Endothelial cell of umbilical vein (primary cell): ENCODE measurements at regions not wholly inside any gene's neighbourhood (a gene's known extent, or its start where the extent isn't known, plus 50 kb on each side); places are given as distances from the start of the nearest gene placed in this dataset.

ENCODE experiments used
- BruUV-seq: library from RNA; stranded (reverse); fragments of 400-500 nt; replicated peaks from 2 replicates; lab custom pipeline; 2021; lab: Mats Ljungman, UMichigan
- CTCF ChIA-PET: fragments of 300-600, 350-600 bp; sonication (Branson Sonifier 250); formaldehyde crosslinking; loops from one replicate; lab custom pipeline; 2021; ENCODE audit warnings: antibody characterized with exemption, inconsistent platforms; lab: Charles Lee
- POLR2A ChIA-PET: fragments of 300-600, 350-600 bp; sonication (Branson Sonifier 250); formaldehyde crosslinking; loops from one replicate; lab custom pipeline; 2021; ENCODE audit warnings: antibody characterized with exemption, inconsistent platforms; lab: Charles Lee
- DNase-seq: peaks from one replicate; pipeline ENCODE4 v3.0.0-alpha.2; 2011; ENCODE audit warnings: low read depth, low spot score
- FAIRE-seq: peaks from 2 replicates; lab custom pipeline; 2011; peaks lifted over from hg19 to GRCh38; lab: Jason Lieb, UNC
- H2AFZ ChIP-seq: 2 replicates; pipeline ENCODE4 v1.6.0; 2012; ENCODE audit warnings: low read depth, low read length, control low read depth, inconsistent platforms
- H3K27ac ChIP-seq: 2 replicates; pipeline ENCODE4 v1.5.1; 2011; ENCODE audit warnings: low read depth, mild to moderate bottlenecking, control low read depth, low read length, moderate library complexity; ENCODE audit not compliant: insufficient read depth
- H3K27me3 ChIP-seq, 2 experiments: 2 replicates each; pipeline versions ENCODE4 v1.6.0 to v1.6.1; 2011; ENCODE audit warnings: low read length in 2 of 2, mixed read lengths in 1 of 2; ENCODE audit not compliant: control insufficient read depth in 2 of 2, insufficient read depth in 2 of 2
- H3K36me3 ChIP-seq, 2 experiments: 2 replicates in 1 of 2; 3 replicates in 1 of 2; pipeline ENCODE4 v1.5.1; 2011; ENCODE audit warnings: low read length in 2 of 2, mild to moderate bottlenecking in 1 of 2, moderate library complexity in 1 of 2; ENCODE audit not compliant: control insufficient read depth in 2 of 2, insufficient read depth in 2 of 2; ENCODE audit errors: extremely low read depth in 1 of 2
- H3K4me1 ChIP-seq: 3 replicates; pipeline ENCODE4 v1.5.1; 2011; ENCODE audit warnings: mild to moderate bottlenecking, low read length; ENCODE audit not compliant: control insufficient read depth, insufficient read depth; ENCODE audit errors: extremely low read depth
- H3K4me2 ChIP-seq: 2 replicates; pipeline ENCODE4 v1.6.1; 2011; ENCODE audit warnings: low read length, control low read depth, mixed read lengths; ENCODE audit not compliant: insufficient read depth
- H3K4me3 ChIP-seq, 3 experiments: fragments of 200-600 bp in 1 of 3; sonication (generic), shearing (Covaris generic) in 1 of 3; replicated peaks in 1 of 3; 2 replicates each; pipeline ENCODE4 v1.5.1; 2011 to 2016; ENCODE audit warnings: control low read depth in 3 of 3, low read length in 3 of 3, mild to moderate bottlenecking in 2 of 3, inconsistent platforms in 1 of 3, low read depth in 1 of 3, moderate library complexity in 1 of 3; ENCODE audit not compliant: insufficient read depth in 1 of 3
- H3K79me2 ChIP-seq: 2 replicates; pipeline ENCODE4 v1.6.0; 2012; ENCODE audit warnings: low read length, inconsistent platforms; ENCODE audit not compliant: control insufficient read depth, insufficient read depth
- H3K9ac ChIP-seq: replicated peaks from 2 replicates; pipeline ENCODE3; 2011; ENCODE audit warnings: low read length, control low read depth; ENCODE audit not compliant: insufficient read depth; ENCODE audit errors: extremely low read depth
- H3K9me1 ChIP-seq: replicated peaks from 3 replicates; pipeline ENCODE4 v1.6.0; 2011; ENCODE audit warnings: mild to moderate bottlenecking, low read length; ENCODE audit not compliant: control insufficient read depth, insufficient read depth; ENCODE audit errors: extremely low read depth
- H3K9me3 ChIP-seq: replicated peaks from 2 replicates; pipeline ENCODE4 v1.5.1; 2012; ENCODE audit warnings: low read length, inconsistent platforms; ENCODE audit not compliant: control insufficient read depth, insufficient read depth
- H4K20me1 ChIP-seq: replicated peaks from 2 replicates; pipeline ENCODE3; 2011; ENCODE audit warnings: mild to moderate bottlenecking, low read length; ENCODE audit not compliant: control insufficient read depth, insufficient read depth; ENCODE audit errors: extremely low read depth
- EZH2 ChIP-seq: IDR thresholded peaks from 2 replicates; pipeline ENCODE4 v1.6.1; 2012; ENCODE audit warnings: borderline replicate concordance, low read depth, mild to moderate bottlenecking, moderate library complexity, low read length, inconsistent platforms; ENCODE audit not compliant: severe bottlenecking
- FOS ChIP-seq: IDR thresholded peaks from 2 replicates; pipeline ENCODE4 v1.6.1; 2011; ENCODE audit warnings: mild to moderate bottlenecking, low read length, moderate library complexity, borderline replicate concordance; ENCODE audit not compliant: insufficient read depth
- GATA2 ChIP-seq: IDR thresholded peaks from 2 replicates; pipeline ENCODE4 v1.7.0; 2011; ENCODE audit warnings: low read depth, mild to moderate bottlenecking, moderate library complexity, mixed read lengths, low read length; ENCODE audit not compliant: insufficient read length, insufficient read depth
- JUN ChIP-seq: IDR thresholded peaks from 2 replicates; pipeline ENCODE4 v1.6.1; 2011; ENCODE audit warnings: borderline replicate concordance, low read depth; ENCODE audit not compliant: insufficient read length, insufficient read depth
- MYC ChIP-seq: IDR thresholded peaks from one replicate; pipeline ENCODE4 v1.6.1; 2011; ENCODE audit warnings: mild to moderate bottlenecking, low read depth, low read length
- POLR2A ChIP-seq: IDR thresholded peaks from 2 replicates; pipeline ENCODE4 v1.6.1; 2012; ENCODE audit warnings: low read depth, mild to moderate bottlenecking, control low read depth, low read length
- POLR2AphosphoS5 ChIP-seq: IDR thresholded peaks from 2 replicates; pipeline ENCODE4 v1.6.1; 2012; ENCODE audit warnings: low read depth, mild to moderate bottlenecking, control low read depth, low read length, moderate library complexity; ENCODE audit not compliant: insufficient read depth
- dilution Hi-C: fragments of 300-500 bp; cut with MboI; formaldehyde crosslinking; loops from one replicate; pipeline ENCODE4 v1.15.0; 2019; ENCODE audit warnings: low sequenced_read_pairs; ENCODE audit not compliant: extremely low pct_ligation_motif_present
- intact Hi-C: fragments of 100-400 bp; cut with micrococcal nuclease; formaldehyde crosslinking; loops from one replicate; pipeline ENCODE4 v1.10.0; 2022
- TF ChIP-seq, protein P1 (sequence below): IDR thresholded peaks from 2 replicates; pipeline ENCODE4 v1.6.1; 2011; ENCODE audit not compliant: insufficient read depth, insufficient read length
- TF ChIP-seq, protein P2 (sequence below), 2 donors: IDR thresholded peaks; 1 replicate in 1 of 2; 2 replicates in 1 of 2; pipeline ENCODE4 v1.5.1; 2011; ENCODE audit warnings: low read length in 2 of 2, mild to moderate bottlenecking in 2 of 2, moderate library complexity in 2 of 2, control low read depth in 1 of 2, inconsistent platforms in 1 of 2, low read depth in 1 of 2; ENCODE audit not compliant: insufficient read depth in 1 of 2; ENCODE audit errors: extremely low read depth in 1 of 2

GRCh38 chr6:14384175-14384949 is 266.8 kb downstream of the CD83 start:
- FAIRE-seq: no peak
- Histone ChIP-seq H3K36me3 (no peaks in the 10 kb centered on the region), H3K4me3 (no peak overlapping the region), H3K9me1 (no peaks in the 10 kb centered on the region), H3K4me1 (no peaks in the 10 kb centered on the region), H2AFZ (no peak overlapping the region), H3K9ac (no peak overlapping the region), H3K4me2 (no peak overlapping the region), H3K9me3 (no peaks in the 10 kb centered on the region), H4K20me1 (no peaks in the 10 kb centered on the region), H3K79me2 (no peaks in the 10 kb centered on the region), H3K27me3 (no peaks in the 10 kb centered on the region), H3K27ac (no peak overlapping the region)
- ChIA-PET POLR2A (no interaction called here), CTCF (no interaction called here)
- no peak for DNase-seq
- intact Hi-C loops (no loop called here), dilution Hi-C loops (no loop called here)
- TF ChIP-seq POLR2AphosphoS5: no peak
- TF ChIP-seq, protein P1, sequence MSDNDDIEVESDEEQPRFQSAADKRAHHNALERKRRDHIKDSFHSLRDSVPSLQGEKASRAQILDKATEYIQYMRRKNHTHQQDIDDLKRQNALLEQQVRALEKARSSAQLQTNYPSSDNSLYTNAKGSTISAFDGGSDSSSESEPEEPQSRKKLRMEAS: no peak
- TF ChIP-seq, protein P2, sequence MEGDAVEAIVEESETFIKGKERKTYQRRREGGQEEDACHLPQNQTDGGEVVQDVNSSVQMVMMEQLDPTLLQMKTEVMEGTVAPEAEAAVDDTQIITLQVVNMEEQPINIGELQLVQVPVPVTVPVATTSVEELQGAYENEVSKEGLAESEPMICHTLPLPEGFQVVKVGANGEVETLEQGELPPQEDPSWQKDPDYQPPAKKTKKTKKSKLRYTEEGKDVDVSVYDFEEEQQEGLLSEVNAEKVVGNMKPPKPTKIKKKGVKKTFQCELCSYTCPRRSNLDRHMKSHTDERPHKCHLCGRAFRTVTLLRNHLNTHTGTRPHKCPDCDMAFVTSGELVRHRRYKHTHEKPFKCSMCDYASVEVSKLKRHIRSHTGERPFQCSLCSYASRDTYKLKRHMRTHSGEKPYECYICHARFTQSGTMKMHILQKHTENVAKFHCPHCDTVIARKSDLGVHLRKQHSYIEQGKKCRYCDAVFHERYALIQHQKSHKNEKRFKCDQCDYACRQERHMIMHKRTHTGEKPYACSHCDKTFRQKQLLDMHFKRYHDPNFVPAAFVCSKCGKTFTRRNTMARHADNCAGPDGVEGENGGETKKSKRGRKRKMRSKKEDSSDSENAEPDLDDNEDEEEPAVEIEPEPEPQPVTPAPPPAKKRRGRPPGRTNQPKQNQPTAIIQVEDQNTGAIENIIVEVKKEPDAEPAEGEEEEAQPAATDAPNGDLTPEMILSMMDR (IDR thresholded peaks at IDR 0.05; ENCODE audit: extremely low read depth in 1 of 2, insufficient read depth in 1 of 2, low read depth in 1 of 2, low read length in 2 of 2): no peak
- TF ChIP-seq EZH2: no peak
- TF ChIP-seq JUN: no peak
- TF ChIP-seq POLR2A: no peak
- TF ChIP-seq GATA2: no peak
- TF ChIP-seq MYC: no peak
- TF ChIP-seq FOS: no peak
- BruUV-seq: no TSS peak
